Neural cell (in vitro differentiated cells): ENCODE measurements at regions not wholly inside any gene's neighbourhood (a gene's known extent, or its start where the extent isn't known, plus 50 kb on each side); places are given as distances from the start of the nearest gene placed in this dataset.

ENCODE experiments used
- H2AFZ ChIP-seq: fragments of 200-600, 300-800 bp; sonication (generic), shearing (Covaris generic); 2 replicates; pipeline ENCODE4 v1.6.0; 2014; ENCODE audit warnings: low read depth, mild to moderate bottlenecking, antibody characterized with exemption, low read length, moderate library complexity
- H3F3A ChIP-seq: fragments of 200-600 bp; shearing (Covaris generic); 2 replicates; pipeline ENCODE4 v1.6.1; 2016; ENCODE audit warnings: mild to moderate bottlenecking, moderate library complexity, mixed read lengths, antibody characterized with exemption, low read length; ENCODE audit not compliant: insufficient read depth, poor library complexity, severe bottlenecking
- H3K27ac ChIP-seq: fragments of 200-600, 300-800 bp; sonication (generic), shearing (Covaris generic); 2 replicates; pipeline ENCODE4 v1.5.1; 2014; ENCODE audit warnings: mild to moderate bottlenecking, low read length, moderate library complexity
- H3K27me3 ChIP-seq: fragments of 300-800, 200-600 bp; sonication (generic), shearing (Covaris generic); 2 replicates; pipeline ENCODE4 v1.6.0; 2014; ENCODE audit warnings: mild to moderate bottlenecking, low read depth, low read length, moderate library complexity; ENCODE audit not compliant: insufficient read depth
- H3K36me3 ChIP-seq: fragments of 300-800, 200-600 bp; sonication (generic), shearing (Covaris generic); 2 replicates; pipeline ENCODE4 v1.5.1; 2014; ENCODE audit warnings: mild to moderate bottlenecking, antibody characterized with exemption, low read length, moderate library complexity; ENCODE audit not compliant: insufficient read depth
- H3K4me2 ChIP-seq: fragments of 300-800, 200-600 bp; sonication (generic), shearing (Covaris generic); 2 replicates; pipeline ENCODE4 v1.6.0; 2014; ENCODE audit warnings: mild to moderate bottlenecking, low read length
- H3K4me3 ChIP-seq: fragments of 300-800, 200-600 bp; sonication (generic), shearing (Covaris generic); 2 replicates; pipeline ENCODE4 v1.5.1; 2014; ENCODE audit warnings: mild to moderate bottlenecking, low read length, moderate library complexity
- H3K79me2 ChIP-seq: fragments of 200-600 bp; shearing (Covaris generic); replicated peaks from 2 replicates; pipeline ENCODE4 v1.6.0; 2014; ENCODE audit warnings: mild to moderate bottlenecking, low read length, moderate library complexity; ENCODE audit not compliant: insufficient read depth
- H3K9ac ChIP-seq: fragments of 300-800, 200-600 bp; sonication (generic), shearing (Covaris generic); 2 replicates; pipeline ENCODE4 v1.6.1; 2016; ENCODE audit warnings: mild to moderate bottlenecking, low read length, mixed read lengths
- H3K9me2 ChIP-seq: fragments of 200-600 bp; shearing (Covaris generic); 2 replicates; pipeline ENCODE4 v1.6.1; 2016; ENCODE audit warnings: mild to moderate bottlenecking, low read length, mixed read lengths; ENCODE audit not compliant: insufficient read depth
- H3K9me3 ChIP-seq: fragments of 200-600, 300-800 bp; sonication (generic), shearing (Covaris generic); 2 replicates; pipeline ENCODE4 v1.6.1; 2016; ENCODE audit warnings: mild to moderate bottlenecking, mixed run types, low read length, moderate library complexity, mixed read lengths
- H4K20me1 ChIP-seq: fragments of 200-600 bp; shearing (Covaris generic); 2 replicates; pipeline ENCODE4 v1.6.1; 2016; ENCODE audit warnings: mild to moderate bottlenecking, mixed run types; ENCODE audit not compliant: insufficient read depth
- EP300 ChIP-seq: fragments of 450-650 bp; conservative IDR thresholded peaks from 2 replicates; pipeline ENCODE4 v1.6.1; 2014; ENCODE audit warnings: antibody characterized with exemption, mild to moderate bottlenecking, moderate library complexity; ENCODE audit not compliant: poor library complexity, severe bottlenecking
- EZH2 ChIP-seq: fragments of 200-600, 300-800 bp; shearing (Covaris generic), sonication (generic); IDR thresholded peaks from 2 replicates; pipeline ENCODE4 v1.6.1; 2014; ENCODE audit warnings: antibody characterized with exemption, low read length, borderline replicate concordance, mild to moderate bottlenecking; ENCODE audit not compliant: insufficient read depth, poor library complexity, severe bottlenecking
- MXI1 ChIP-seq: fragments of 450-650 bp; conservative IDR thresholded peaks from 2 replicates; pipeline ENCODE4 v1.6.1; 2014; ENCODE audit warnings: antibody characterized with exemption, mild to moderate bottlenecking; ENCODE audit not compliant: poor library complexity, severe bottlenecking
- POLR2AphosphoS5 ChIP-seq: IDR thresholded peaks from 2 replicates; pipeline ENCODE4 v1.6.1; 2012
- RAD21 ChIP-seq: fragments of 450-650 bp; conservative IDR thresholded peaks from 2 replicates; pipeline ENCODE4 v1.6.1; 2014; ENCODE audit warnings: antibody characterized with exemption, mild to moderate bottlenecking, moderate library complexity
- SMC3 ChIP-seq: fragments of 450-650 bp; conservative IDR thresholded peaks from 2 replicates; pipeline ENCODE4 v1.6.1; 2014; ENCODE audit warnings: antibody characterized with exemption, mild to moderate bottlenecking, moderate library complexity; ENCODE audit not compliant: poor library complexity
- TAF1 ChIP-seq: IDR thresholded peaks from 2 replicates; pipeline ENCODE4 v1.6.1; 2012; ENCODE audit warnings: low read depth
- TF ChIP-seq, protein P1 (sequence below): IDR thresholded peaks from 2 replicates; pipeline ENCODE4 v1.6.1; 2012; ENCODE audit warnings: borderline replicate concordance
- TF ChIP-seq, protein P2 (sequence below): fragments of 450-650 bp; IDR thresholded peaks from 2 replicates; pipeline ENCODE4 v1.5.1; 2014; ENCODE audit warnings: antibody characterized with exemption, mild to moderate bottlenecking, moderate library complexity; ENCODE audit not compliant: poor library complexity, severe bottlenecking

DNA sequence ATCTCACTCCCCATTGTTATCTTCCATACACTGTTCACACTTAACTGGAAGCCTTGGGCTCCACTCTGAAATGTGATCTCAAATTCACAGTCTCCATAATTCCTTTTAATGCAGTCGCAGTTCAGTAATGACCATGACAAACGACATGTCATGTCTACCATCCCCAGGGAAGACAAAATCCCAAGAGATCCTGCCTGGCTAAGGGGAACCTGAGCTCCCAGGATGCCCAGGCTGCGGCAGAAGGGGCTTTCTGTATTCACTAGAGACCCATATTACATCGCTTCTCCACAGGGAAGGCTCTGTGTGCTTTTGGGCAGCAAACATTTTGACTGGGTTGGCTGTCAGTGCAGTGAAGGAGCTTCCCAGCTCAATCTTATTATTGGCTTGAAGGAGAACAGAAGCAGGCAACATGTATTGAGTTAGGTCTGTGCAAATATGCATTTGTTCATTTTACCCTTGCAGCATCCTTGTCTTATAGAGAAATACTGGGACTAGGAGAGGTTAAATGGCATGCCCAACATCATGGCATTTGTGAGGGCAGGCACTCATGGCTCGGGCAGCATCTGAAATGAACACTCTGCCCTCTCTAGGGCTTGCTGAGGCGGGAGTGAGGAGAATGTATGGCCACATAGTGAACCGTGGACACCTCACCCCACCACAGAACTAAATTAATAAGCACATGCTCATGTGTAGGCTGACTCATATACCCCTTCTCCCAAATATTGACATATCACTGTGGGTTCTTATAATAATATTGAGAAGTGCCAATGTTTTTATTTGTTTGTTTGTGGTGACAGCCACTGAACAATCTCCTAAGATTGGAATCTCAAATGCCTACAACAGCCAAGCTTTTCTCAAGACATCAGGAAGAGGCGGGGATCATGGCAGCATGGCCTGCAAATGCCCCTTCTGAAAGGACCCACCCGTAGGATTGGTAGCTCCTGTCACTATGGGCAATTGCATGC is 141.6 kb upstream of the FOXB1 start:
- Histone ChIP-seq H2AFZ (no peak overlapping the region), H3K36me3 (no peaks in the 10 kb centered on the region), H3F3A (no peaks in the 10 kb centered on the region), H3K4me2 (no peak overlapping the region), H3K9ac (no peak overlapping the region), H4K20me1 (no peaks in the 10 kb centered on the region), H3K9me2 (no peaks in the 10 kb centered on the region), H3K4me3 (no peak overlapping the region), H3K9me3 (no peaks in the 10 kb centered on the region), H3K27me3 (no peaks in the 10 kb centered on the region), H3K27ac (no peak overlapping the region), H3K79me2 (no peaks in the 10 kb centered on the region)
- no peak for TF ChIP-seq POLR2AphosphoS5
- TF ChIP-seq EZH2 = no peak
- TF ChIP-seq SMC3 = no peak
- TF ChIP-seq, protein P1, sequence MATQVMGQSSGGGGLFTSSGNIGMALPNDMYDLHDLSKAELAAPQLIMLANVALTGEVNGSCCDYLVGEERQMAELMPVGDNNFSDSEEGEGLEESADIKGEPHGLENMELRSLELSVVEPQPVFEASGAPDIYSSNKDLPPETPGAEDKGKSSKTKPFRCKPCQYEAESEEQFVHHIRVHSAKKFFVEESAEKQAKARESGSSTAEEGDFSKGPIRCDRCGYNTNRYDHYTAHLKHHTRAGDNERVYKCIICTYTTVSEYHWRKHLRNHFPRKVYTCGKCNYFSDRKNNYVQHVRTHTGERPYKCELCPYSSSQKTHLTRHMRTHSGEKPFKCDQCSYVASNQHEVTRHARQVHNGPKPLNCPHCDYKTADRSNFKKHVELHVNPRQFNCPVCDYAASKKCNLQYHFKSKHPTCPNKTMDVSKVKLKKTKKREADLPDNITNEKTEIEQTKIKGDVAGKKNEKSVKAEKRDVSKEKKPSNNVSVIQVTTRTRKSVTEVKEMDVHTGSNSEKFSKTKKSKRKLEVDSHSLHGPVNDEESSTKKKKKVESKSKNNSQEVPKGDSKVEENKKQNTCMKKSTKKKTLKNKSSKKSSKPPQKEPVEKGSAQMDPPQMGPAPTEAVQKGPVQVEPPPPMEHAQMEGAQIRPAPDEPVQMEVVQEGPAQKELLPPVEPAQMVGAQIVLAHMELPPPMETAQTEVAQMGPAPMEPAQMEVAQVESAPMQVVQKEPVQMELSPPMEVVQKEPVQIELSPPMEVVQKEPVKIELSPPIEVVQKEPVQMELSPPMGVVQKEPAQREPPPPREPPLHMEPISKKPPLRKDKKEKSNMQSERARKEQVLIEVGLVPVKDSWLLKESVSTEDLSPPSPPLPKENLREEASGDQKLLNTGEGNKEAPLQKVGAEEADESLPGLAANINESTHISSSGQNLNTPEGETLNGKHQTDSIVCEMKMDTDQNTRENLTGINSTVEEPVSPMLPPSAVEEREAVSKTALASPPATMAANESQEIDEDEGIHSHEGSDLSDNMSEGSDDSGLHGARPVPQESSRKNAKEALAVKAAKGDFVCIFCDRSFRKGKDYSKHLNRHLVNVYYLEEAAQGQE = no peak
- TF ChIP-seq, protein P2, sequence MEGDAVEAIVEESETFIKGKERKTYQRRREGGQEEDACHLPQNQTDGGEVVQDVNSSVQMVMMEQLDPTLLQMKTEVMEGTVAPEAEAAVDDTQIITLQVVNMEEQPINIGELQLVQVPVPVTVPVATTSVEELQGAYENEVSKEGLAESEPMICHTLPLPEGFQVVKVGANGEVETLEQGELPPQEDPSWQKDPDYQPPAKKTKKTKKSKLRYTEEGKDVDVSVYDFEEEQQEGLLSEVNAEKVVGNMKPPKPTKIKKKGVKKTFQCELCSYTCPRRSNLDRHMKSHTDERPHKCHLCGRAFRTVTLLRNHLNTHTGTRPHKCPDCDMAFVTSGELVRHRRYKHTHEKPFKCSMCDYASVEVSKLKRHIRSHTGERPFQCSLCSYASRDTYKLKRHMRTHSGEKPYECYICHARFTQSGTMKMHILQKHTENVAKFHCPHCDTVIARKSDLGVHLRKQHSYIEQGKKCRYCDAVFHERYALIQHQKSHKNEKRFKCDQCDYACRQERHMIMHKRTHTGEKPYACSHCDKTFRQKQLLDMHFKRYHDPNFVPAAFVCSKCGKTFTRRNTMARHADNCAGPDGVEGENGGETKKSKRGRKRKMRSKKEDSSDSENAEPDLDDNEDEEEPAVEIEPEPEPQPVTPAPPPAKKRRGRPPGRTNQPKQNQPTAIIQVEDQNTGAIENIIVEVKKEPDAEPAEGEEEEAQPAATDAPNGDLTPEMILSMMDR = no peak
- no peak for TF ChIP-seq RAD21
- TF ChIP-seq MXI1 = no peak
- no peak for TF ChIP-seq TAF1
- TF ChIP-seq EP300 = no peak

DNA sequence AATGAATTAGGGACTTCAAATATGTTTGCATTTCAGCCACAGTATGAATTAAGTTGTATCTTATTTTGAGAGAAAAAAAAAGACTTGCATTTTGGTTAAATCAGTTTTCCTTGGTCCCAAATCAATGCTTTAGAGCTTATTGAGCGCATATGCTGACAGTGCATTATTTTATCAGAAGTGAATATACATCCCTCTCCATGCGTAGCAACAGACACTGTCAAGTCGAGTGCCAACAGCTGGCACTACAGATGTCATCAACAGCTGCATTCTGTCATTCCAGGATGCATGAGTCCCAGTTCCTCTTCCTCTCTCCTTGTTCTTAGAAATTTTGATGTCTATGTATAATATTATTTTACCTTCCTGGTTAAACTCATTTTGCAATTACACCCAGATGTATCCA is 156.1 kb upstream of the FOXB1 start:
- H3K4me3 ChIP-seq = no peak overlapping the region
- no peaks in the 10 kb centered on the region for H3K27me3 ChIP-seq
- H3F3A ChIP-seq = no peaks in the 10 kb centered on the region
- H3K9ac ChIP-seq = no peak overlapping the region
- H4K20me1 ChIP-seq = no peaks in the 10 kb centered on the region
- H3K4me2 ChIP-seq = no peak overlapping the region
- H3K9me2 ChIP-seq = no peaks in the 10 kb centered on the region
- H3K27ac ChIP-seq = no peak overlapping the region
- H3K79me2 ChIP-seq = no peaks in the 10 kb centered on the region
- no peak for TF ChIP-seq MXI1
- H2AFZ ChIP-seq = no peak overlapping the region
- no peaks in the 10 kb centered on the region for H3K9me3 ChIP-seq
- H3K36me3 ChIP-seq = no peaks in the 10 kb centered on the region
